HCT116 (cell line): ENCODE measurements at regions not wholly inside any gene's neighbourhood (a gene's known extent, or its start where the extent isn't known, plus 50 kb on each side); places are given as distances from the start of the nearest gene placed in this dataset.

Experiments used
- ATAC-seq: fragments of 200-7000 bp; cut with Tn5 transposase; 2 replicates; pipeline ENCODE4 v1.9.1; 2020; ENCODE audit warnings: mild to moderate bottlenecking, moderate library complexity
- BruUV-seq: library from RNA; stranded (reverse); fragments of 400-500 nt; replicated peaks from 2 replicates; lab custom pipeline; 2021; lab: Mats Ljungman, UMichigan
- CTCF ChIA-PET: fragments of 300-600 bp; sonication (Branson Sonifier 250); formaldehyde crosslinking; loops from one replicate; lab custom pipeline; 2021; ENCODE audit warnings: antibody characterized with exemption; lab: Charles Lee
- POLR2A ChIA-PET: fragments of 300-600, 350-600 bp; sonication (Branson Sonifier 250); formaldehyde crosslinking; loops from one replicate; lab custom pipeline; 2021; ENCODE audit warnings: antibody characterized with exemption; lab: Charles Lee
- RAD21 ChIA-PET, 2 experiments: fragments of 300-600 bp; sonication (Branson Sonifier 250); formaldehyde crosslinking; loops; one replicate each; lab custom pipeline; 2023; ENCODE audit warnings: low total read pairs in 2 of 2; ENCODE audit not compliant: uncharacterized antibody in 2 of 2, unreplicated experiment in 2 of 2, low non-redundant PET in 1 of 2; lab: Charles Lee
- DNase-seq: peaks from one replicate; pipeline ENCODE4 v3.0.0-alpha.2; 2010; ENCODE audit warnings: low read depth, low spot score
- H2AFZ ChIP-seq: fragments of 200-600 bp; shearing (Covaris generic), sonication (generic); 2 replicates; pipeline ENCODE4 v1.6.1; 2017; ENCODE audit warnings: low read depth, mixed run types, mixed read lengths, antibody characterized with exemption, low read length; ENCODE audit not compliant: poor library complexity, severe bottlenecking
- H3K27ac ChIP-seq: 2 replicates; pipeline ENCODE4 v1.5.1; 2012; ENCODE audit warnings: low read depth, low read length
- H3K27me3 ChIP-seq: fragments of 200-600 bp; sonication (generic); 2 replicates; pipeline ENCODE4 v1.6.1; 2016; ENCODE audit warnings: mixed run types, low read length, mixed read lengths; ENCODE audit not compliant: insufficient read depth
- H3K36me3 ChIP-seq, 2 experiments: fragments of 200-500 bp in 1 of 2; fragments of 200-600 bp in 1 of 2; sonication (Bioruptor generic) in 1 of 2; sonication (generic) in 1 of 2; 2 replicates each; pipeline versions ENCODE4 v1.5.1 to v1.6.1; 2014 to 2016; ENCODE audit warnings: low read length in 2 of 2, inconsistent platforms in 1 of 2, mixed read lengths in 1 of 2, mixed run types in 1 of 2; ENCODE audit not compliant: insufficient read depth in 2 of 2, control insufficient read depth in 1 of 2
- H3K4me1 ChIP-seq, 2 experiments: fragments of 200-600 bp in 1 of 2; sonication (generic) in 1 of 2; 2 replicates each; pipeline versions ENCODE4 v1.5.1 to v1.6.1; 2012 to 2017; ENCODE audit warnings: low read length in 2 of 2, inconsistent platforms in 1 of 2, mild to moderate bottlenecking in 1 of 2, mixed read lengths in 1 of 2, mixed run types in 1 of 2, moderate library complexity in 1 of 2; ENCODE audit not compliant: insufficient read depth in 2 of 2, control insufficient read depth in 1 of 2
- H3K4me2 ChIP-seq: fragments of 200-600 bp; sonication (generic); 2 replicates; pipeline ENCODE4 v1.6.1; 2017; ENCODE audit warnings: mixed run types, low read length, mixed read lengths
- H3K4me3 ChIP-seq, 2 experiments: fragments of 200-600 bp in 1 of 2; sonication (generic) in 1 of 2; replicated peaks in 1 of 2; 2 replicates each; pipeline ENCODE4 v1.5.1; 2011 to 2016; ENCODE audit warnings: low read length in 2 of 2, control low read depth in 1 of 2, low read depth in 1 of 2, mild to moderate bottlenecking in 1 of 2, mixed read lengths in 1 of 2, mixed run types in 1 of 2
- H3K79me2 ChIP-seq: fragments of 200-600 bp; sonication (generic); 2 replicates; pipeline ENCODE4 v1.6.1; 2017; ENCODE audit warnings: mild to moderate bottlenecking, mixed run types, low read length, moderate library complexity, mixed read lengths; ENCODE audit not compliant: insufficient read depth
- H3K9ac ChIP-seq: fragments of 200-600 bp; sonication (generic); 2 replicates; pipeline ENCODE4 v1.6.1; 2016; ENCODE audit warnings: low read length, mixed read lengths
- H3K9me2 ChIP-seq: fragments of 200-600 bp; sonication (generic), shearing (Covaris generic); 2 replicates; pipeline ENCODE4 v1.6.1; 2017; ENCODE audit warnings: mixed run types, mild to moderate bottlenecking, moderate library complexity; ENCODE audit not compliant: insufficient read depth
- H3K9me3 ChIP-seq, 2 experiments: fragments of 200-500 bp in 1 of 2; fragments of 200-600 bp in 1 of 2; sonication (Bioruptor generic) in 1 of 2; sonication (generic) in 1 of 2; 2 replicates each; pipeline ENCODE4 v1.6.1; 2014 to 2017; ENCODE audit warnings: low read length in 2 of 2, mixed read lengths in 2 of 2, inconsistent platforms in 1 of 2, low read depth in 1 of 2, mild to moderate bottlenecking in 1 of 2, mixed run types in 1 of 2, moderate library complexity in 1 of 2; ENCODE audit not compliant: control insufficient read depth in 1 of 2, insufficient read depth in 1 of 2
- H4K20me1 ChIP-seq: fragments of 200-600 bp; sonication (generic), shearing (Covaris generic); 2 replicates; pipeline ENCODE4 v1.6.1; 2017; ENCODE audit warnings: mixed run types, mild to moderate bottlenecking, moderate library complexity; ENCODE audit not compliant: insufficient read depth
- EGR1 ChIP-seq: IDR thresholded peaks from 2 replicates; pipeline ENCODE4 v1.6.1; 2012; ENCODE audit warnings: low read depth
- ELF1 ChIP-seq: IDR thresholded peaks from 2 replicates; pipeline ENCODE4 v1.6.1; 2012; ENCODE audit warnings: low read depth, borderline replicate concordance
- EZH2 ChIP-seq: fragments of 200-600 bp; sonication (generic); IDR thresholded peaks from 2 replicates; pipeline ENCODE4 v1.6.1; 2017; ENCODE audit warnings: antibody characterized with exemption, mixed run types
- EZH2phosphoT487 ChIP-seq: fragments of 200-600 bp; IDR thresholded peaks from 2 replicates; pipeline ENCODE4 v1.6.1; 2018; ENCODE audit warnings: antibody characterized with exemption, borderline replicate concordance
- POLR2A ChIP-seq: IDR thresholded peaks from 2 replicates; pipeline ENCODE4 v1.7.0; 2011; ENCODE audit warnings: borderline replicate concordance; ENCODE audit not compliant: insufficient read depth, insufficient read length; ENCODE audit errors: extremely low read depth
- SP1 ChIP-seq: IDR thresholded peaks from 2 replicates; pipeline ENCODE4 v1.6.1; 2012; ENCODE audit warnings: low read depth
- SRF ChIP-seq: IDR thresholded peaks from 2 replicates; pipeline ENCODE4 v1.6.1; 2012; ENCODE audit warnings: low read depth
- ZFX ChIP-seq: fragments of 450-650 bp; IDR thresholded peaks from 2 replicates; pipeline ENCODE4 v1.6.1; 2017
- intact Hi-C: fragments of 100-400 bp; cut with micrococcal nuclease; formaldehyde crosslinking; loops from 2 replicates; pipeline ENCODE4 v1.10.0; 2022
- TF ChIP-seq, protein P1 (sequence below): IDR thresholded peaks from 2 replicates; pipeline ENCODE4 v1.6.1; 2011; ENCODE audit warnings: mild to moderate bottlenecking, low read length, moderate library complexity; ENCODE audit not compliant: insufficient replicate concordance; ENCODE audit errors: extremely low read depth

DNA sequence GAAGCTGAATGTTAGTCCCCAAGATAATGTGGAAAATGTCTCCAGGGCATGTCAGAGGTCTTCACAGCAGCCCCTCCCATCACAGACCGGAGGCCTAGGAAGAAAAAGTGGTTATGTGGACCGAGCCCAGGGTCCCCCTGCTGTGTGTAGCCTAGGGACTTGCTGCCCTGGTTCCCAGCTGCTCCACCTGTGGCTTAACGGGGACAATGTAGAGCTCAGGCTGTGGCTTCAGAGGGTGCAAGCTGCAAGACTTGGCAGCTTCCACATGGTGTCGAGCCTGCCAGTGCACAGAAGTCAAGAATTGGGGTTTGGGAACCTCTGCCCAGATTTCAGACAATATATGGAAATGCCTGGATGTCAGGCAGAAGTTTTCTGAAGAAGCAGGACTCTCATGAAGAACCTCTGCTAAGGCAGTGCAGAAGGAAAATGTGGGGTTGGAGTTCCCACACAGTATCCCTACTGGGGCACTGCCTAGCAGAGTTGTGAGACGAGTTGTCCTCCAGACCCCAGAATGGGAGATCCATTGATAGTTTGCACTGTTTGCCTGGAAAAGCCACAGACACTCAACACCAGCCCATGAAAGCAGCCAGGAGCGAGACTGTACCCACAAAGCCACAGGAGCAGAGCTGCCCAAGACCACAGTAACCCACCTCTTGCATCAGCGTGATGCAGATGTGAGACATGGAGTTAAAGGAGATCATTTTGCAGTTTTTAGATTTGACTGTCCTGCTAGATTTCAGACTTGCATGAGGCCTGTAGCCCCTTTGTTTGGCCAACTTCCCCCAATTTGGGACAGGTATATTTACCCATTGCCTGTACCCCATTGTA, 204.9 kb downstream of the MRPL39 start:
- TF ChIP-seq ZFX, result no peak
- TF ChIP-seq EGR1, result no peak
- TF ChIP-seq EZH2, result no peak
- TF ChIP-seq ELF1, result no peak
- no peak for TF ChIP-seq POLR2A
- no peak overlapping the region for H3K9ac ChIP-seq
- no peak for DNase-seq
- no peak for ATAC-seq
- H3K79me2 ChIP-seq, result no peaks in the 10 kb centered on the region
- no peak overlapping the region for H3K4me3 ChIP-seq
- no peaks in the 10 kb centered on the region for H3K4me1 ChIP-seq
- no peaks in the 10 kb centered on the region for H3K36me3 ChIP-seq
- intact Hi-C loops, result no loop called here
- CTCF ChIA-PET, result no interaction called here
- H2AFZ ChIP-seq, result no peak overlapping the region
- no peak overlapping the region for H3K4me2 ChIP-seq
- no peaks in the 10 kb centered on the region for H3K9me2 ChIP-seq
- no peaks in the 10 kb centered on the region for H3K27me3 ChIP-seq
- no peaks in the 10 kb centered on the region for H4K20me1 ChIP-seq
- POLR2A ChIA-PET, result no interaction called here
- H3K27ac ChIP-seq, result no peak overlapping the region
- no TSS peak for BruUV-seq
- RAD21 ChIA-PET, result no interaction called here
- H3K9me3 ChIP-seq, result peaks cover 0 to 5% of the 10 kb centered on the region in 2 experiments; a peak in 1 of 4 replicates

GRCh38 chr21:25400427-25400826, 206.9 kb downstream of the MRPL39 start:
- ChIA-PET CTCF (no interaction called here), POLR2A (no interaction called here)

More at GRCh38 chr21:25400427-25400826, 206.9 kb downstream of the MRPL39 start:
- no peak overlapping the region for H3K9ac ChIP-seq
- no peaks in the 10 kb centered on the region for H3K27me3 ChIP-seq
- no peak for DNase-seq
- intact Hi-C loops, result no loop called here
- RAD21 ChIA-PET, result no interaction called here
- no peak overlapping the region for H3K4me2 ChIP-seq
- no TSS peak for BruUV-seq
- H3K4me1 ChIP-seq, result no peaks in the 10 kb centered on the region
- H3K9me2 ChIP-seq, result no peaks in the 10 kb centered on the region
- no peaks in the 10 kb centered on the region; a peak in 1 of 4 replicates for H3K9me3 ChIP-seq
- H2AFZ ChIP-seq, result no peak overlapping the region
- TF ChIP-seq EZH2phosphoT487, result no peak
- TF ChIP-seq, protein P1, sequence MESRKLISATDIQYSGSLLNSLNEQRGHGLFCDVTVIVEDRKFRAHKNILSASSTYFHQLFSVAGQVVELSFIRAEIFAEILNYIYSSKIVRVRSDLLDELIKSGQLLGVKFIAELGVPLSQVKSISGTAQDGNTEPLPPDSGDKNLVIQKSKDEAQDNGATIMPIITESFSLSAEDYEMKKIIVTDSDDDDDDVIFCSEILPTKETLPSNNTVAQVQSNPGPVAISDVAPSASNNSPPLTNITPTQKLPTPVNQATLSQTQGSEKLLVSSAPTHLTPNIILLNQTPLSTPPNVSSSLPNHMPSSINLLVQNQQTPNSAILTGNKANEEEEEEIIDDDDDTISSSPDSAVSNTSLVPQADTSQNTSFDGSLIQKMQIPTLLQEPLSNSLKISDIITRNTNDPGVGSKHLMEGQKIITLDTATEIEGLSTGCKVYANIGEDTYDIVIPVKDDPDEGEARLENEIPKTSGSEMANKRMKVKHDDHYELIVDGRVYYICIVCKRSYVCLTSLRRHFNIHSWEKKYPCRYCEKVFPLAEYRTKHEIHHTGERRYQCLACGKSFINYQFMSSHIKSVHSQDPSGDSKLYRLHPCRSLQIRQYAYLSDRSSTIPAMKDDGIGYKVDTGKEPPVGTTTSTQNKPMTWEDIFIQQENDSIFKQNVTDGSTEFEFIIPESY, result no peak
- no peak for TF ChIP-seq SRF
- TF ChIP-seq SP1, result no peak
- no peak overlapping the region for H3K4me3 ChIP-seq
- no peak overlapping the region for H3K27ac ChIP-seq
- no peaks in the 10 kb centered on the region for H4K20me1 ChIP-seq
- H3K36me3 ChIP-seq, result no peaks in the 10 kb centered on the region
- no peaks in the 10 kb centered on the region for H3K79me2 ChIP-seq
- ATAC-seq, result no peak
